ENCODE measurements at regions not wholly inside any gene's neighbourhood (a gene's known extent, or its start where the extent isn't known, plus 50 kb on each side); places are given as distances from the start of the nearest gene placed in this dataset.

- TF ChIP-seq CTCF (IDR thresholded peaks at IDR 0.05) (no peak), POLR2A (IDR thresholded peaks at IDR 0.05) (no peak)
These were observed 905.1 kb upstream of the USP15 start for GRCh38 chr12:61355105-61355504.
